Spleen (tissue), 11 donors: ENCODE measurements at regions not wholly inside any gene's neighbourhood (a gene's known extent, or its start where the extent isn't known, plus 50 kb on each side); places are given as distances from the start of the nearest gene placed in this dataset.
A peak's percentile ranks its signal among the peaks of the same experiment; 100 is the strongest.

Experiments used
- DNase-seq: peaks from one replicate; pipeline ENCODE4 v3.0.0-alpha.2; 2020
- H3K27ac ChIP-seq, 8 donors: fragments of 200-600 bp; sonication (generic) in 7 of 8; 1 replicate in 4 of 8; 2 replicates in 4 of 8; pipeline versions ENCODE4 v1.5.0 to v1.8.0; 2016 to 2021; ENCODE audit warnings: inconsistent platforms in 4 of 8, mild to moderate bottlenecking in 4 of 8, moderate library complexity in 1 of 8
- H3K27me3 ChIP-seq, 7 donors: fragments of 200-600 bp; sonication (generic) in 6 of 7; replicated peaks in 1 of 7; 1 replicate in 4 of 7; 2 replicates in 3 of 7; pipeline versions ENCODE4 v1.5.0 to v1.8.0; 2016 to 2021; ENCODE audit warnings: inconsistent platforms in 3 of 7, mild to moderate bottlenecking in 1 of 7
- H3K36me3 ChIP-seq, 6 donors: fragments of 200-600 bp; sonication (generic) in 5 of 6; 1 replicate in 4 of 6; 2 replicates in 2 of 6; pipeline versions ENCODE4 v1.5.0 to v1.8.0; 2016 to 2021; ENCODE audit warnings: inconsistent platforms in 2 of 6
- H3K4me1 ChIP-seq, 6 donors: fragments of 200-600 bp; sonication (generic) in 5 of 6; 1 replicate in 3 of 6; 2 replicates in 3 of 6; pipeline versions ENCODE4 v1.5.0 to v1.8.0; 2016 to 2021; ENCODE audit warnings: inconsistent platforms in 3 of 6
- H3K4me3 ChIP-seq, 8 donors: fragments of 200-600 bp; sonication (generic) in 7 of 8; 1 replicate in 4 of 8; 2 replicates in 4 of 8; pipeline versions ENCODE4 v1.5.0 to v1.8.0; 2016 to 2021; ENCODE audit warnings: inconsistent platforms in 4 of 8, mild to moderate bottlenecking in 4 of 8, moderate library complexity in 2 of 8
- H3K9me3 ChIP-seq, 8 donors: fragments of 200-600 bp; sonication (generic) in 7 of 8; 1 replicate in 4 of 8; 2 replicates in 4 of 8; pipeline versions ENCODE4 v1.5.0 to v1.8.0; 2016 to 2021; ENCODE audit warnings: inconsistent platforms in 4 of 8
- POLR2A ChIP-seq, 3 donors: fragments of 450-650 bp; IDR thresholded peaks; one replicate each; pipeline ENCODE4 v1.5.1; 2017; ENCODE audit warnings: antibody characterized with exemption in 3 of 3, mild to moderate bottlenecking in 1 of 3
- POLR2AphosphoS5 ChIP-seq, 3 donors: sonication (generic); formaldehyde crosslinking; IDR thresholded peaks; one replicate each; pipeline ENCODE4 v1.5.1; 2017; ENCODE audit warnings: antibody characterized with exemption in 3 of 3
- WGBS, 5 donors: extraction: QIAGEN DNeasy Blood & Tissue Kit in 3 of 5; methylation state at CpG; one replicate each; pipeline versions ENCODE4 v1.1.5 to v1.1.7; 2013 to 2018; 5-methylcytosine and 5-hydroxymethylcytosine counted together
- intact Hi-C: fragments of 100-400 bp; cut with DNase I; formaldehyde crosslinking; loops from one replicate; pipeline ENCODE4 v1.15.0; 2023; ENCODE audit warnings: low total_unique reads
- TF ChIP-seq, protein P1 (sequence below), 11 experiments: fragments of 200-600 bp in 7 of 11; fragments of 450-650 bp in 4 of 11; sonication (generic) in 4 of 11; IDR thresholded peaks in 8 of 11; conservative IDR thresholded peaks in 3 of 11; 1 replicate in 7 of 11; 2 replicates in 4 of 11; pipeline versions ENCODE4 v1.4.0 to v1.8.0; 2016 to 2021; ENCODE audit warnings: antibody characterized with exemption in 11 of 11, inconsistent platforms in 4 of 11, mild to moderate bottlenecking in 1 of 11
- donor health status: healthy with polysubstance abuse.
- donor health status: DM: no; HTN: no; CAD: no; lungs with moderate emphysema.
- donor health status: DM: no; HTN: no; CAD: no.
- donor health status: Bipolar disorder and iron deficiency.
- donor health status: healthy.
- donor health status: DM: no; HTN: no; CAD: no.
- donor health status: DM: yes; HTN: yes; CAD: no.

GRCh38 chr3:106609666-106610301 lies 741.0 kb upstream of the CBLB start:
- Histone ChIP-seq H3K4me3 (no peak overlapping the region), H3K36me3 (no peaks in the 10 kb centered on the region), H3K4me1 (peaks cover 0 to 5% (median 0%) of the 10 kb centered on the region in 6 donors), H3K9me3 (peaks cover 0 to 17% (median 12%) of the 10 kb centered on the region in 8 donors), H3K27me3 (no peaks in the 10 kb centered on the region), H3K27ac (no peak overlapping the region)
- 15 to 27% (median 21%) methylated on average over 2 of the region's 2 CpGs for WGBS, 5 donors
- no peak for DNase-seq
- intact Hi-C loops, result loop anchor here (5.0 kb wide), 1 partner anchor 917 kb away; no protein-coding TSS in a partner anchor
- TF ChIP-seq, protein P1, sequence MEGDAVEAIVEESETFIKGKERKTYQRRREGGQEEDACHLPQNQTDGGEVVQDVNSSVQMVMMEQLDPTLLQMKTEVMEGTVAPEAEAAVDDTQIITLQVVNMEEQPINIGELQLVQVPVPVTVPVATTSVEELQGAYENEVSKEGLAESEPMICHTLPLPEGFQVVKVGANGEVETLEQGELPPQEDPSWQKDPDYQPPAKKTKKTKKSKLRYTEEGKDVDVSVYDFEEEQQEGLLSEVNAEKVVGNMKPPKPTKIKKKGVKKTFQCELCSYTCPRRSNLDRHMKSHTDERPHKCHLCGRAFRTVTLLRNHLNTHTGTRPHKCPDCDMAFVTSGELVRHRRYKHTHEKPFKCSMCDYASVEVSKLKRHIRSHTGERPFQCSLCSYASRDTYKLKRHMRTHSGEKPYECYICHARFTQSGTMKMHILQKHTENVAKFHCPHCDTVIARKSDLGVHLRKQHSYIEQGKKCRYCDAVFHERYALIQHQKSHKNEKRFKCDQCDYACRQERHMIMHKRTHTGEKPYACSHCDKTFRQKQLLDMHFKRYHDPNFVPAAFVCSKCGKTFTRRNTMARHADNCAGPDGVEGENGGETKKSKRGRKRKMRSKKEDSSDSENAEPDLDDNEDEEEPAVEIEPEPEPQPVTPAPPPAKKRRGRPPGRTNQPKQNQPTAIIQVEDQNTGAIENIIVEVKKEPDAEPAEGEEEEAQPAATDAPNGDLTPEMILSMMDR (IDR thresholded peaks at IDR 0.05 in 8 of 11, conservative IDR thresholded peaks at IDR 0.05 in 3 of 11), result peak; percentile 51 to 88 (median 75)
- TF ChIP-seq POLR2AphosphoS5 (IDR thresholded peaks at IDR 0.05) (no peak), POLR2A (IDR thresholded peaks at IDR 0.05) (no peak)

DNA sequence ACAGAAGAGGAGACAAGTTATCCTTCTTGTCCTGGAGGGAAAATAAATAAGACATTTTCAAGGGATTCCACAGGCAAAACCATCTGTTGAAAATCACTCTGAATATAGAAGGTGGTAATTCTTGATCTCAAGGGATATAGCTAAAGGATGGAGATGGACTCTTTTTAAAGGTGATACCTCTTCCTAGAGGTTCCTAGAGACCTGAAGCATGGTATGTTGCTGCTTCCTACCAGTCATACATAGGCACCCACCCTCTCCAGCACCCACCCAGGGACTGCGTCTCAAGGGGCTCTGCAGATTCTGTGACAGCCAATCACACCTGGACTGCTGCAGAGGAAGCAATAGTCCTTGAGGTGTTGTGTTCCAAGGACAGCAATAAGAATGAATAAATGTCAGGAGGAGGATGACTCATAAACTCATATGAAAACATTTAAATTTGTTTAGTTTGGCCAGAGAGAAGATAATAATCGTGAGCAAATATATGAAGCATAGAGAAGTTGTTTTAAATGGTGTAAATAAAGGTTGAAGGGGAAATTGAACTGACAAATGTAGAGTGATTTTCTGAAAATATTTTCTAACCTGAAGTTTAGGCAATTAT lies 741.6 kb upstream of the CBLB start:
- Histone ChIP-seq H3K27me3 (no peaks in the 10 kb centered on the region), H3K4me1 (peaks cover 0 to 5% (median 0%) of the 10 kb centered on the region in 6 donors), H3K27ac (no peak overlapping the region), H3K9me3 (peaks cover 0 to 18% (median 12%) of the 10 kb centered on the region in 8 donors), H3K4me3 (no peak overlapping the region), H3K36me3 (no peaks in the 10 kb centered on the region)
- no peak for DNase-seq
- 55 to 95% (median 79%) methylated on average over 2 of the region's 2 CpGs for WGBS, 5 donors
- no peak for TF ChIP-seq POLR2A (IDR thresholded peaks at IDR 0.05)
- TF ChIP-seq POLR2AphosphoS5 (IDR thresholded peaks at IDR 0.05), result no peak
- TF ChIP-seq, protein P1 (IDR thresholded peaks at IDR 0.05 in 8 of 11, conservative IDR thresholded peaks at IDR 0.05 in 3 of 11), result no peak
- intact Hi-C loops, result no loop called here

DNA sequence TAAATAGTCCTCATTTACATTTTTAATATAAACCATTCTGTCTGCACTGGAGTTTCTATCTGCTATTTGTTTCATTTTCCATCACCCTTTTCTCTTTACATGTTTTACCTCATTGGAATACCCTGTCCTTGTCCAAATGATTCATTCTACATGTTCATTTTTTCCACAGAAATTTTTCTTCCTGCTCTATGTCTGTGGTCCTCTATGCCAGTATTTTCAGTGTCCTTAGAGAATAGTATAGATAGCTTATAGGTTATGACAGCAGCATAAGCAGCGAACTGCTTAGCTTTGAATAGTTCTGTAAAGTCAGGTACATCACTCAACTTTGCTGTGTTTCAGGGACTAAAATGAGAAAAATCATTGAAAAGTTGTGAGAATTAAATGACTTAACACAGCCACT lies 742.3 kb upstream of the CBLB start:
- H3K36me3 ChIP-seq, result no peaks in the 10 kb centered on the region
- no peak overlapping the region for H3K27ac ChIP-seq
- peaks cover 0 to 5% (median 0%) of the 10 kb centered on the region in 6 donors for H3K4me1 ChIP-seq
- no peak for DNase-seq
- intact Hi-C loops, result no loop called here
- TF ChIP-seq, protein P1 (IDR thresholded peaks at IDR 0.05 in 8 of 11, conservative IDR thresholded peaks at IDR 0.05 in 3 of 11), result no peak
- no peak for TF ChIP-seq POLR2A (IDR thresholded peaks at IDR 0.05)
- TF ChIP-seq POLR2AphosphoS5 (IDR thresholded peaks at IDR 0.05), result no peak
- no peaks in the 10 kb centered on the region for H3K27me3 ChIP-seq
- H3K4me3 ChIP-seq, result no peak overlapping the region
- WGBS, 5 donors, result 88 to 93% (median 91%) methylated on average over 1 of the region's 1 CpG
- peaks cover 0 to 18% (median 12%) of the 10 kb centered on the region in 8 donors for H3K9me3 ChIP-seq

GRCh38 chr3:106611841-106612240 lies 743.0 kb upstream of the CBLB start:
- DNase-seq, result no peak
- peaks cover 0 to 18% (median 12%) of the 10 kb centered on the region in 8 donors for H3K9me3 ChIP-seq
- H3K27ac ChIP-seq, result no peak overlapping the region
- H3K4me1 ChIP-seq, result peaks cover 0 to 5% (median 0%) of the 10 kb centered on the region in 6 donors
- TF ChIP-seq, protein P1 (IDR thresholded peaks at IDR 0.05 in 8 of 11, conservative IDR thresholded peaks at IDR 0.05 in 3 of 11), result no peak
- TF ChIP-seq POLR2A (IDR thresholded peaks at IDR 0.05) (no peak), POLR2AphosphoS5 (IDR thresholded peaks at IDR 0.05) (no peak)
- H3K4me3 ChIP-seq, result no peak overlapping the region
- H3K36me3 ChIP-seq, result no peaks in the 10 kb centered on the region
- intact Hi-C loops, result no loop called here
- no peaks in the 10 kb centered on the region for H3K27me3 ChIP-seq
